Stomach (tissue), 8 donors: ENCODE measurements at regions not wholly inside any gene's neighbourhood (a gene's known extent, or its start where the extent isn't known, plus 50 kb on each side); places are given as distances from the start of the nearest gene placed in this dataset.
A peak's percentile ranks its signal among the peaks of the same experiment; 100 is the strongest.
"Not testable (repeated sequence)": the region's sequence is repeated elsewhere in the genome, so short reads cannot be mapped to it uniquely, and the experiment has no call there.

ENCODE experiments used
- DNase-seq, 2 donors: peaks; one replicate each; pipeline versions ENCODE4 v3.0.0 to v3.0.0-alpha.2; 2013 to 2019
- H3K27ac ChIP-seq, 5 donors: fragments of 200-600 bp in 4 of 5; sonication (generic) in 4 of 5; one replicate each; pipeline ENCODE4 v1.5.1; 2013 to 2019; ENCODE audit warnings: mild to moderate bottlenecking in 1 of 5, moderate library complexity in 1 of 5
- H3K27me3 ChIP-seq, 3 donors: fragments of 200-600 bp; sonication (generic); one replicate each; pipeline ENCODE4 v1.5.1; 2017 to 2019; ENCODE audit warnings: mixed run types in 1 of 3
- H3K36me3 ChIP-seq, 4 donors: fragments of 200-600 bp; sonication (generic); 1 replicate in 3 of 4; 2 replicates in 1 of 4; pipeline ENCODE4 v1.5.1; 2016 to 2019
- H3K4me1 ChIP-seq, 4 donors: fragments of 200-600 bp; sonication (generic); one replicate each; pipeline ENCODE4 v1.5.1; 2016 to 2019
- H3K4me3 ChIP-seq, 4 donors: fragments of 200-600 bp; sonication (generic) in 3 of 4; one replicate each; pipeline ENCODE4 v1.5.1; 2016 to 2019; ENCODE audit warnings: mild to moderate bottlenecking in 1 of 4
- H3K9me3 ChIP-seq, 4 donors: fragments of 200-600 bp; sonication (generic); one replicate each; pipeline ENCODE4 v1.5.1; 2016 to 2019
- EP300 ChIP-seq: sonication (generic); formaldehyde crosslinking; IDR thresholded peaks from one replicate; pipeline ENCODE4 v1.6.1; 2017; ENCODE audit warnings: antibody characterized with exemption
- POLR2A ChIP-seq, 4 donors: fragments of 450-650 bp; IDR thresholded peaks; one replicate each; pipeline ENCODE4 v1.6.1; 2016; ENCODE audit warnings: antibody characterized with exemption in 4 of 4, control low read depth in 2 of 4, mild to moderate bottlenecking in 1 of 4, moderate library complexity in 1 of 4
- POLR2AphosphoS5 ChIP-seq, 3 donors: sonication (generic); formaldehyde crosslinking; IDR thresholded peaks; one replicate each; pipeline ENCODE4 v1.6.1; 2016; ENCODE audit warnings: antibody characterized with exemption in 3 of 3
- WGBS, 5 donors: extraction: QIAGEN DNeasy Blood & Tissue Kit in 3 of 5; methylation state at CpG; one replicate each; pipeline versions ENCODE4 v1.1.5 to v1.1.7; 2013 to 2018; 5-methylcytosine and 5-hydroxymethylcytosine counted together
- intact Hi-C: fragments of 100-400 bp; cut with DNase I; formaldehyde crosslinking; loops from one replicate; pipeline ENCODE4 v1.15.1; 2023; ENCODE audit warnings: low total_unique reads
- TF ChIP-seq, protein P1 (sequence below), 7 experiments: fragments of 450-650 bp in 4 of 7; fragments of 200-600 bp in 3 of 7; sonication (generic) in 3 of 7; IDR thresholded peaks; one replicate each; pipeline ENCODE4 v1.5.1; 2016 to 2019; ENCODE audit warnings: antibody characterized with exemption in 7 of 7, control low read depth in 2 of 7, mild to moderate bottlenecking in 1 of 7
- donor health status: healthy with polysubstance abuse.
- donor health status: Bipolar disorder and iron deficiency.
- donor health status: healthy.

DNA sequence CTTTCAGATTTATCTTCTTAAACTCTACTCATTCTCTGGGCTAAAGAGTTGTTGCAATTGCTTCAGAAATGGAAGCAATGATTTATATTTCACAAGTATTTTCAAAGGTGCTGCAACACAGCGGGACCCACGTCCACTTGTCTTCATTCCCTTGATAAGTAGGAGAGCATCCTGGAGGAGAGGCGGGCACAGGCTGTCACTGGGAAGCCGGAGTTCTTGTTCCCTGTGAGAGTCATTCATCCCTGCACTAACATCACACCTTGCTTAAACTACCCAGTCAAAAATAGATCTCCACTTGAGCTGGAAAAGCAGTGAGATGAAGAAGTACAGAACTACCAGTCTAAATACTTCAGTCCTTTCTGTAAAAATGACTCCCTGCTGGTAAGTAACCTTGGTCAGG lies 160.5 kb upstream of the RASSF8 start:
- DNase-seq: no peak
- Histone ChIP-seq H3K4me3 (no peak overlapping the region), H3K27ac (no peak overlapping the region), H3K36me3 (no peaks in the 10 kb centered on the region), H3K4me1 (peaks cover 0 to 4% (median 0%) of the 10 kb centered on the region in 4 donors), H3K9me3 (no peaks in the 10 kb centered on the region), H3K27me3 (no peaks in the 10 kb centered on the region)
- intact Hi-C loops: no loop called here
- TF ChIP-seq POLR2AphosphoS5 (IDR thresholded peaks at IDR 0.05) (no peak), POLR2A (IDR thresholded peaks at IDR 0.05) (no peak), EP300 (no peak)
- TF ChIP-seq, protein P1, sequence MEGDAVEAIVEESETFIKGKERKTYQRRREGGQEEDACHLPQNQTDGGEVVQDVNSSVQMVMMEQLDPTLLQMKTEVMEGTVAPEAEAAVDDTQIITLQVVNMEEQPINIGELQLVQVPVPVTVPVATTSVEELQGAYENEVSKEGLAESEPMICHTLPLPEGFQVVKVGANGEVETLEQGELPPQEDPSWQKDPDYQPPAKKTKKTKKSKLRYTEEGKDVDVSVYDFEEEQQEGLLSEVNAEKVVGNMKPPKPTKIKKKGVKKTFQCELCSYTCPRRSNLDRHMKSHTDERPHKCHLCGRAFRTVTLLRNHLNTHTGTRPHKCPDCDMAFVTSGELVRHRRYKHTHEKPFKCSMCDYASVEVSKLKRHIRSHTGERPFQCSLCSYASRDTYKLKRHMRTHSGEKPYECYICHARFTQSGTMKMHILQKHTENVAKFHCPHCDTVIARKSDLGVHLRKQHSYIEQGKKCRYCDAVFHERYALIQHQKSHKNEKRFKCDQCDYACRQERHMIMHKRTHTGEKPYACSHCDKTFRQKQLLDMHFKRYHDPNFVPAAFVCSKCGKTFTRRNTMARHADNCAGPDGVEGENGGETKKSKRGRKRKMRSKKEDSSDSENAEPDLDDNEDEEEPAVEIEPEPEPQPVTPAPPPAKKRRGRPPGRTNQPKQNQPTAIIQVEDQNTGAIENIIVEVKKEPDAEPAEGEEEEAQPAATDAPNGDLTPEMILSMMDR (IDR thresholded peaks at IDR 0.05): no peak
- 73 to 91% (median 88%) methylated on average over 4 of the region's 4 CpGs for WGBS, 5 donors

DNA sequence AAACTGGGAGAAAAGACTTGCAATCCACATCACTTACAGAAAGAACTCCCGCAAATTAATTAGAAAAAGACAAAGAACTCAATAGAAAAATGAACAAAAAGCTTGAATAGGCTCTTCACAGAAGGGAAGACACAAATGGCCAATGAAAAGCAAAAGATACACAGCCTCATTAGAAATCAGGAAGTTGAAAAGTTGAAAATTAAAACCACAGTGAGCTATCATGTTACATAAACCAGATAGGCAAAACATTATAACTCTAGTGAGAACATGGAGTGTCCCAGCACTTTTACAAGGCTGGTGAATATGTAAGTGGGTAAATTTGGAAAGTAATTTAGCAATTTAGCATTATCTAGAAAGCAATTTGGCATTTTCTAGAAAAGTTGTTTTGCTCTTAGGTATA lies 158.4 kb upstream of the RASSF8 start:
- DNase-seq: no peak

DNA sequence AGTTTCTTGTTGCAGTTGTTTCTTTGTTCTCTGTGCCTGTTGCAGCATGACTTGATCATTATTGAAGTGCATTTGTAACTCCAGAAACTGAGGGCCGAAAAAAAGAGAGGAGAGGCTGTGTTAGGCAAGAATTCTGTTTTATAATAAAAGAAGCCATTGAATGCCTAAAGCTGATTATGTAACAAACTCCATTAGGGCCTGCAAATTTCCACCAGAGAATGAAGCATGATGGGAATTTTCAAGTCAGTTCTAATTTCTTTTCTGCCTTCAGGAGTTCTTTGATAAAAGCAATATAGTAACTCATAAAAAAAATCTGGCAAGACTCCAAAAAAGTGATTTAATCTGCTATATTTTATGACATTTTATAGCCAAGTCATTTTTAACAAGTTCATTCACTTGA lies 156.7 kb upstream of the RASSF8 start:
- no peaks in the 10 kb centered on the region for H3K9me3 ChIP-seq
- DNase-seq: peak in 1 of 2 donors; percentile 20
- no peak overlapping the region for H3K4me3 ChIP-seq
- H3K4me1 ChIP-seq: peaks cover 0 to 4% (median 0%) of the 10 kb centered on the region in 4 donors
- TF ChIP-seq EP300: no peak
- TF ChIP-seq, protein P1 (IDR thresholded peaks at IDR 0.05): no peak
- H3K27ac ChIP-seq: no peak overlapping the region
- no peaks in the 10 kb centered on the region for H3K27me3 ChIP-seq
- intact Hi-C loops: no loop called here
- 54 to 79% (median 60%) methylated on average over 1 of the region's 1 CpG for whole genome bisulfite sequencing, 5 donors
- no peaks in the 10 kb centered on the region for H3K36me3 ChIP-seq

More for the DNA sequence above, 158.4 kb upstream of the RASSF8 start:
- peaks cover 0 to 4% (median 0%) of the 10 kb centered on the region in 4 donors for H3K4me1 ChIP-seq
- 88 to 97% (median 94%) methylated on average over 1 of the region's 1 CpG for WGBS, 5 donors
- H3K4me3 ChIP-seq: no peak overlapping the region
- no peak for TF ChIP-seq EP300
- TF ChIP-seq POLR2AphosphoS5 (IDR thresholded peaks at IDR 0.05): no peak
- TF ChIP-seq POLR2A (IDR thresholded peaks at IDR 0.05): no peak
- TF ChIP-seq, protein P1 (IDR thresholded peaks at IDR 0.05): no peak
- no peak overlapping the region for H3K27ac ChIP-seq
- no peaks in the 10 kb centered on the region for H3K27me3 ChIP-seq
- intact Hi-C loops: no loop called here
- no peaks in the 10 kb centered on the region for H3K9me3 ChIP-seq
- H3K36me3 ChIP-seq: no peaks in the 10 kb centered on the region

DNA sequence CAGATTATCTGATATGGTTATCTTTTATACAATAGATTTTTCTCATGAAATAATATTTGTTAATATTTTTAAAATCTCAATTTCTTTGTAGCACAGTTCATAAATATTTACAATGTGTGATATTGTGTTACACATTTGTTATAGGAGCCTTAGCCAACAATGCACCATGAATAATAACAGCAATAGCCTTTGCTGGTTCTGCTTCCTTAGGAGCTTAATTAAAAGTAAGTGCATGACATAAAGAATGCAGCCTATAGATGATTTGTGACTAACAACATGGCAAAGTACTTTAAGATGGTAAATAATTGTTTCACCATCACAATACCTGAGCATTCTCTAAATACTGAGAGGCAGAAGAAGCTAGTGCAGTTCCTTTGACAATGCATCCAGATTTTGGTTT lies 156.3 kb upstream of the RASSF8 start:
- Histone ChIP-seq H3K4me3 (no peak overlapping the region), H3K36me3 (no peaks in the 10 kb centered on the region), H3K27me3 (no peaks in the 10 kb centered on the region), H3K9me3 (no peaks in the 10 kb centered on the region), H3K27ac (no peak overlapping the region), H3K4me1 (peaks cover 0 to 4% (median 0%) of the 10 kb centered on the region in 4 donors)
- intact Hi-C loops: no loop called here
- no peak for DNase-seq
- TF ChIP-seq, protein P1 (IDR thresholded peaks at IDR 0.05): no peak
- TF ChIP-seq POLR2AphosphoS5 (IDR thresholded peaks at IDR 0.05) (no peak), POLR2A (IDR thresholded peaks at IDR 0.05) (no peak), EP300 (no peak)

DNA sequence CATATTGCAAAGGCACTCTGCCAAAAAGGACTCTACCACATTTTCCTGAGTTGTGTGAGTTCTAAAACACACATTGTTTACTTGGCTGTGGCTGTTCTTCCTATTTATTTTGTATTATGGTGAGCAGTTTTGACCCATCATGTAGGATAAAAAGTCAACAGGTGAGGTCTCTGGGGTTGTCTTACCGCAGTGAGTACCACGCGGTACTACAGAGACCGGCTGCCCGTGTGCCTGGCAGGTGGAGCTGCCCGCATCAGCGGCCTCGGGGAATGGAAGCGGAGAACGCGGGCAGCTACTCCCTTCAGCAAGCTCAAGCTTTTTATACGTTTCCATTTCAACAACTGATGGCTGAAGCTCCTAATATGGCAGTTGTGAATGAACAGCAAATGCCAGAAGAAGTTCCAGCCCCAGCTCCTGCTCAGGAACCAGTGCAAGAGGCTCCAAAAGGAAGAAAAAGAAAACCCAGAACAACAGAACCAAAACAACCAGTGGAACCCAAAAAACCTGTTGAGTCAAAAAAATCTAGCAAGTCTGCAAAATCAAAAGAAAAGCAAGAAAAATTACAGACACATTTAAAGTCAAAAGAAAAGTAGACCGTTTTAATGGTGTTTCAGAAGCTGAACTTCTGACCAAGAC lies 155.3 kb upstream of the RASSF8 start:
- H3K9me3 ChIP-seq, H3K27me3 ChIP-seq, H3K36me3 ChIP-seq, DNase-seq, H3K4me3 ChIP-seq, H3K27ac ChIP-seq, H3K4me1 ChIP-seq, intact Hi-C loops: not testable (repeated sequence)
- 89 to 95% (median 94%) methylated on average over 13 of the region's 13 CpGs for WGBS, 5 donors

DNA sequence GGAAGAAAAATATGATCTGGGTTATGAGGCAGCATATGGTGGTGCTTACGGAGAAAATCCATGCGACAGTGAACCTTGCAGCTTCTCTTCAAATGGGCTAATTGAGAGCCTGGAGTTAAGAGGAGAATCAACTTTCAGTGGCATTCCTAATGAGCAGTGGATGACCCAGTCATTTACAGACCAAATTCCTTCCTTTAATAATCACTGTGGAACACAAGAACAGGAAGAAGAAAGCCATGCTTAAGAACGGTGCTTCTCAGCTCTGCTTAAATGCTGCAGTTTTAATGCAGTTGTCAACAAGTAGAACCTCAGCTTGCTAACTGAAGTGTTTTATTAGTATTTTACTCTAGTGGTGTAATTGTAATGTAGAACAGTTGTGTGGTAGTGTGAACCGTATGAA lies 154.2 kb upstream of the RASSF8 start:
- H3K4me3 ChIP-seq, H3K36me3 ChIP-seq, DNase-seq, H3K9me3 ChIP-seq, H3K27me3 ChIP-seq, H3K27ac ChIP-seq, intact Hi-C loops, H3K4me1 ChIP-seq: not testable (repeated sequence)
- 61 to 80% (median 74%) methylated on average over 4 of the region's 4 CpGs for WGBS, 5 donors
